ENCODE measurements at regions not wholly inside any gene's neighbourhood (a gene's known extent, or its start where the extent isn't known, plus 50 kb on each side); places are given as distances from the start of the nearest gene placed in this dataset.
"Not testable (repeated sequence)": the region's sequence is repeated elsewhere in the genome, so short reads cannot be mapped to it uniquely, and the experiment has no call there.

DNA sequence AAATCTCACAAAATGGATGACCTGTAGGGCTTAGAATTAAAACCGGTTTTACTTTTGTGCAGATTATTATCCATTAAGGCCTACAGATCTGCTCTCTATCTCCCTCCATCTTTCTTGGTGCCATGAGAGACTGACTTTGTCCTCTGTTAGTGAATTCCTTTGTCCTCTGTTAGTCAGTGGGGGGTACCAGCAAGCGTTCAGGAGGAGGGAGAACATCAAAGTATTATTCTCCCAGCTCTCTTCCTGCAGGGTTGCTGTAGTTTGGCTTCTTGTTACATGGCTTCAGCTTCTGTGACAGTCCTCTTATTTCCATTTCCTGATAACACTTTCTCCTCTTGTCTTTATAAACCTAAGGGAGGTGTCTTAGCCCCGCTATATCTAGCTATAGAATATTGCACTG lies 850.5 kb upstream of the SEMA6A start:
- DNase-seq (ENCODE audit: low spot score) = no peak

GRCh38 chr5:117424559-117424958 lies 849.9 kb upstream of the SEMA6A start:
- no peak for DNase-seq (ENCODE audit: low spot score)

GRCh38 chr5:117417501-117417900 lies 842.9 kb upstream of the SEMA6A start:
- DNase-seq (ENCODE audit: low spot score) = no peak

GRCh38 chr5:117414926-117415325 lies 840.3 kb upstream of the SEMA6A start:
- DNase-seq (ENCODE audit: low spot score) = no peak

DNA sequence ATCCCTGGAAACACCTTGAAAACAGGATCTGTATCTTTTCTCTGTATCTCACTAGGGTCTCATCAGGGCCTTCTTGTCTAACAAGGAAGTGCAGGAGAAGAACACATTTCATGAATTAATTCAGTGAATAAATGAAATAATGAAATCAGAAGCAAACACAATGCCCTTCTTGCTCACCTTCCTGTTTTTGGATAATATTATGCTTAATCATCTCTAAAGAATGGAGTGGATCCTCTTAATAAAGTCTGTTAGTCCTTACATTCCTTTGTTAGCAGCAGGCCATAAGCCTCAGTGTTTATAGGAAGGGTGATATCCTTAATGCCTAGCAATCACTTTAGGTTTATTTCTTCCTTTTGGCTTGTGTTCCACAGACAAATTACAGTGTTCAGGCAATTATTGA lies 837.1 kb upstream of the SEMA6A start:
- no peak for DNase-seq (ENCODE audit: low spot score)

DNA sequence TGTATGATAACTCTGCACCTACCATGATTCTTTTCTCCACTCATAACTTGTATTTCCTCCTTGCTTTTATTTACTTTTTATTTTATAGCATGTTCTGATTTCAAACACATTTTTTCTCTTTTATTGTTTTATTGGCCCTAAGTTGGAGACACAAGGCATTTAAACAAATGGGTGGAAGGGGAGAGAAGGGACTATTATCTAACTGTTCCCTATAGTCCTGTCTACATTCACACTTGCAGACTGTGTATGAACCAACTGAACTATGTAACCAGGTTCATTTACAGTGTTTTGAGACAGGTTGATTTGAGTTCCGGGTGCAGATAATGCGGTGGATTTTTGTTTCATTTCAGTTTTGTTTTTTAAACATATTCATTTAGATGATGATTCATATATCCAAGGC lies 830.6 kb upstream of the SEMA6A start:
- no peak for DNase-seq (ENCODE audit: low spot score)

DNA sequence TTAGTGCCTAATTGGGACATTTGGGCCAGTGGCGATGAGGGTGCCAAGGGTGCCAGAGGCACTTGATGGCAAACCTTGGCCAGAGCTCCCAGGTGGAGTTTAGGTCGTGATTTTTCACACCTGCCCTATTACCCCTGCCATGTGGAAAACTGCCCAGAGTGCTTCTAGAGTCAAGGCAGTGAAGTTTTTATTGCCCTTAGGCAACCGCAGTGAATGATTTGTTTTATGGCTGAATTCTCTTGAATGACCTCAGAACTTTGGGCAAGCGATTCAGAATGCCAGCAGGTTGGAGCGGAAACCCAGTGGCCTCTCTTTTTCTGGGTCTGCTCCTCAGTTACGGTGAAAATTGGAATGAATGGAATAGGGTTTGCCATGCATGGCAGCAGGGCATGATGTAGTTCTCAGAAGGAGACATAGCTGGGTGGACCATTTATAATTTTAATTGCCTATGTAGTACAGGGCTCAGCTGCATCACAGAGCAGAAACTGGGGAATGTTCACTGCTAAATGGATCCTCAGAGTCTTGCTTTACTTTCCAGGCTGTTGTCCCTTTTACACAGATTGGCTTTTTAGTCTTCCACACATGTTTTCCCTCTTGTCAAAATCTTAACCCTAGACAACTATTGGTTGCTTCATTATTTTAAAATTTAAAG lies 820.0 kb upstream of the SEMA6A start:
- DNase-seq (ENCODE audit: low spot score) = no peak

GRCh38 chr5:117393125-117393524 lies 818.5 kb upstream of the SEMA6A start:
- no peak for DNase-seq (ENCODE audit: low spot score)

DNA sequence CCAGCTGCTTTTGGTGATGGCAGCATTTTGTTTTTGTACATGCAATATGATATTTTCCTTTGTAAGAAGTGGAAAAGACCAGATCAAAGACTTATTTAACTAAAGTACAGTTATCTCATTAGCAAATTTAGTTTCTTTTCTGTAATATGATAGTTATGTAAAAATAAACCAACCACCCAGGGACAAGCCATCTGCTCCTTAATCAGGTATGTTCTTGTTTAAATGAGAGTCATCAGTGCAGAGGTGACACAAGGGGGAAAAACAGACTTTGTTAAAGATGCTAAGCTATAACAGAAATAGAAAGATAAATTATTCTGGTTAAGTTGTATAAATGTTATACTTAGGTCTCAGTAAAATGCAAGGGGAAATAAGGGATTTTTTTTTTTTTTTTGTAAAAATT lies 805.7 kb upstream of the SEMA6A start:
- DNase-seq (ENCODE audit: low spot score) = no peak

DNA sequence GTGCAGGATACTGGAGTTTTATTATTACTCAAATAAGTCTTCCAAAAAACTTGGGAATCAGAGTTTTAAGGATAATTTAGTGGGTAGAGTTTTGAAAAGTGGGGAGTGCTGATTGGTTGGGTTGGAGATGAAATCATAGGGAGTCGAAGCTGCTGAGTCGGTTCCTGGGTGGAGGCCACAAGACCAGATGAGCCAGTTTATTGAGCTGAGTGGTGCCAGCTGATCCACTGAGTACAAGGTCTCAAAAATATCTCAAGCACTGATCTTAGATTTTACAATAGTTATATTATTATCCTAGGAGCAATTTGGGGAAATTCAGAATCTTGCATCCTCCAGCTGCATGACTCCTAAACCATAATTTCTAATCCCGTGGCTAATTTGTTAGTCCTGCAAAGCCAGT lies 804.9 kb upstream of the SEMA6A start:
- DNase-seq (ENCODE audit: low spot score) = no peak

- DNase-seq (ENCODE audit: low spot score) = no peak
These were observed 802.1 kb upstream of the SEMA6A start for GRCh38 chr5:117376748-117377147.

DNA sequence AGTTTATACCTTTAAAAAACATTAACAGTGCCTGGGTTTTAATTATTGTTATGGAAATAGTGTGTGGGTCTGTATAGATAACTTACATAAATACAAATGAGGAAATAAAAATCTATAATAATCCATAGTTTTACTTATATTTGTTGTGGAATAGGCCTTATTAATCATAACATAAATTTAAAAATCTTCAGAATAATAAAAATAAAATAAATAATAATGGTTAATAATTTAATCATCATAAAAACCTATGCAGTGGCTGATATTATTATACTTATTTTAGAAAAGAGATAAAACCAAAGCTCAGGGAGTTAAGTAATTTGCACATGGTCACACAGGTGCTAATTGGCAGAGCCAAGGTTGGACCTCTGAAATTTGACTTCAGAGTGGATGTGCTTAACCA lies 785.3 kb upstream of the SEMA6A start:
- no peak for DNase-seq (ENCODE audit: low spot score)

DNA sequence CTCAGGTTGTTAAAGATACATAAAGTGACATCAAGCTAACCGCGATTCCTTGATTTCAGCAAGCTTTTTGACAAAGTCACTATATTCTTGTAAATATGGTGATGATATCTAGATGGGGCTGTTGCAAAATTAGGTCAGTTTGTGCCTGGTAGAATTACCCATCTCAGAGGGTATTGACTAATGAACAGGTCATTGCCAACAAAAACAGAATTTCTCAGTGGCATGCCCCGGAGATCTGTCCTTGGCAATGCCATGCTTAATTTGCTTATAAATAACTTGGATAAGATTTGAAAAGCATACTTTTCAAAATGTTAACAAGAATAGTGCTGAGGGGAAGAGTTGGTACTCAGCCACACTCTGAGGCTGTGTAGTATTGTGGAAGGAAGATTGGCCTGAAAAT lies 783.3 kb upstream of the SEMA6A start:
- no peak for DNase-seq (ENCODE audit: low spot score)

DNA sequence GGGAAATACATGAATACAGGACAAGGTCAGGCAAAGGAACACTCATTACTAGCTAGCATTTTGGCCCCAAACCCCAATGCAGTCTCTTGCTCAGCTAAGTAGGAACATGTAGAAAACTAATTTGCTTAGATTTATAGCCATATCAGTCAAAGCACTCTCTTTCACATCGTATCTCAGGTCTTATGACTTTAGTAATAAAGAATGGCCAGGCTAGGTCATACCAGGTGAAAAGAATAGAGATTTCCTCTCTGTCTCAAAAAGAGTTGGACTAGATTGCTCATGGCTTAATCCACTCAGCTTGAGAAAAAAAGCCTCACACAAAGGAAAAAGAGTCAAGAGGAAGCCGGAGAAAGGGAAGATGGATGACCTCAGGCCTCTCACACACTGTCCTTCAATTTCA lies 772.7 kb upstream of the SEMA6A start:
- DNase-seq (ENCODE audit: low spot score) = no peak

DNA sequence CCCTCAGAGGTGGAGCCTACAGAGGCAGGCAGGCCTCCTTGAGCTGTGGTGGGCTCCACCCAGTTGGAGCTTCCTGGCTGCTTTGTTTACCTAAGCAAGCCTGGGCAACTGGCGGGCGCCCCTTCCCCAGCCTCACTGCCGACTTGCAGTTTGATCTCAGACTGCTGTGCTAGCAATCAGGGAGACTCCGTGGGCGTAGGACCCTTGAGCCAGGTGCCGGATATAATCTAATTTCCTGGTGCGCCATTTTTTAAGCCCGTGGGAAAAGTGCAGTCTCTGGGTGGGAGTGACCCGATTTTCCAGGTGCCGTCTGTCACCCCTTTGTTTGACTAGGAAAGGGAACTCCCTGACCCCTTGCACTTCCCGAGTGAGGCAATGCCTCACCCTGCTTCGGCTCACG lies 769.1 kb upstream of the SEMA6A start:
- not testable (repeated sequence) for DNase-seq (ENCODE audit: low spot score)

DNA sequence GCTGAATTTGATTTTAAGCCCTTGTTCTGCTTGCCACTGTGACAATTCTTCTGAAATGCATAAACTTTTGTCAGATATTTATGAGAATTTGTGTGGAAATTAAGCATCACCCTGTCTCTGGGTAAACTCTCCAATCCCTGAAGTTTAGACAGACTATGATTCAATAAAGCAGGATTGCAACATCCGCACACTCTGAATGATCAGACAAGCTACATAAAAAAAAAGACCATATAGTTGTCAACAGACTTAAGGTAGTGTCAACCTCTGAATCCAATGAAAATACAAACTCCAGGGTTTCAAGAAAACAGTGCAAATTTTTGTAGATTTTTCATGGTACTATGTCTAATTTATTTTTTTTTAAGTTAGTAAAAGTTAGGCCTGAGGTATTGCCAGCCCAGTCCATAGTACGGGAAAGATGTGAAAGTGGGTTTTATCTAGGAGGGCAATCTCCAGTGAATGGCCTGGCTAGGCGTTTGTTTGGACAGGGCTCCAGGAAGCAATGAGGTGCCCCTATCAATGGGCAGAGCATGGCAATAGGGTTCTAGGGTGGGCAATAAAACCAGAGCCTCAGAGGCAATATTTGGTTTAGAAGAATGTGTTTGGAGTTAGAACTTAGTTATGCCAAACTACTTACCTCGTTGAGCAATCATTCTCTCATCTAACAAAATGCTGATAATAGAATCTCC lies 762.6 kb upstream of the SEMA6A start:
- no peak for DNase-seq (ENCODE audit: low spot score)

- no peak for DNase-seq (ENCODE audit: low spot score)
These were observed 761.6 kb upstream of the SEMA6A start for GRCh38 chr5:117336208-117336607.

DNA sequence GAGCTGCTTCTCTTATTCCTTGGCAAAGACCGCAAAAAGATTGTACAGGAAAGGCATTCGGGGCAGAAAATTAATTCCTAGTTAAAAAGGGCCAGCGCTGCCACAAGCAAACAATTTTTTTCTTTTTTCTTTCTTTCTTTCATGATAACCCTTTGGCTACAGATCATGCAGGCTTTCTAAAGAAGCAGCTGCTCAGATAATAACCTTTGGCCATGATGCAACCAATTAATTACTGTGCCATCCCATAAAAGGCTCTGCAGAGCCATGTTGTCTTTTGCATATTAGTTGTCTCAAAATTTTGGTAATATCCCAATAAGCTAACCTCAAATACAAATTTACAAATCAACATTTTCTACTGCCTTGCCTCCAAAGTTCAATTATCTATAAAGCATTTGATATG lies 758.4 kb upstream of the SEMA6A start:
- DNase-seq (ENCODE audit: low spot score) = no peak

DNA sequence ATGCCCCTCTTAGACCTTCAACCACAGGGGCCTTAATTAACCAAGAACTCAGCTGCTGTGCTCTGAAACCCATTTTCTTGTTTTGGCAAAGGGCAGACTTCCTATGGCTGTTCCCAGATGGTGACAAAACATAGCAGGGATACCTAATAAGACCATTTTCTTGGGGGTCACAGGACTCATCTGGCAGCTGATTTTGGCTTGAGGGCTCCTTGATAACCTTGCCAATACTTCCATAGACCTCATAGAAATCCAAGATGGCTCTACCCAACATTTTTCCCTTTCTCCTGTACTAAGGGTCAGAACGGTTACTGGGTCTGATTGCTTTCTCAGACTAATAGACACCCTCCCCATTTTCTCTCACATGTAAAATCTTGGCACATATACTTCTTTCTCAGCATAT lies 757.7 kb upstream of the SEMA6A start:
- DNase-seq (ENCODE audit: low spot score) = no peak

DNA sequence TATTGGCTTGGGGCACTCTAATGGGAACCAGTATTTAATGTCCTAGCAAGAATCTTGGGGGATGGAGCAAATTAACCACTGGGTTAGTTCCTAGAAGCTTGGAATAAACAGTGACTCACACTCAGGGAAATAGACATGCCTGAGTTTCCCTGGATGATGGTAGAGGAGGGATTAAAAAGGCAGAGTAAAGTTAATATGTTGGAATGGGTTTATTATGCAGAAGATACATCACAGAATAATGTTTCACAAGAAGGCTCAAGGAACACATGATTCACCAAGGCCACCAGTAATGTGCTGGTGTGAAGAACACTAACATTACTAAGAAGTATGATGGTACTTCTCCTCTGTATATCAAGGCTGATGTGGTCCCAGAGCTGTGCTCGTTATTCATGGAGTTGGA lies 752.9 kb upstream of the SEMA6A start:
- no peak for DNase-seq (ENCODE audit: low spot score)

GRCh38 chr5:117326997-117327396 lies 752.4 kb upstream of the SEMA6A start:
- no peak for DNase-seq (ENCODE audit: low spot score)

GRCh38 chr5:117318528-117318927 lies 743.9 kb upstream of the SEMA6A start:
- no peak for DNase-seq (ENCODE audit: low spot score)

DNA sequence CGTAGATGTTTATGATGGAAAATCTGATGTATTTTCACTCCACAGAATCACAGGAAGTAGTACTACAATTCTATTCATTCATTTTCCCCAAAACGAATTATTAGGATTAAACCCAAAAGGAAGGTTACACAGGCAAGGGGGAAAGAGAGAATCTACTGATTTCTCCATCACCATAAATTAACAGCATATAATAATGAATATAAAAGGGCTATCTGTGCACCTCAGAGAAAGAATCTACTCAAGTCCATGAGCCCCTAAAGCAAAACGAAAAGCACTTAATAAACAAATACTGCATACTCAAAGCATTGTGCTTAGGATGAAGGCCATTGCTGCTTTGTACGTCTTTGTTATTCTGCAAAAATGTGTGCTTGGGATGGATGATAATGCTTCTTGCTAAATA lies 740.5 kb upstream of the SEMA6A start:
- no peak for DNase-seq (ENCODE audit: low spot score)

- DNase-seq (ENCODE audit: low spot score) = not testable (repeated sequence)
These were observed 730.0 kb upstream of the SEMA6A start for GRCh38 chr5:117304512-117305107.
